Astrocyte of the cerebellum (primary cell): ENCODE measurements at regions not wholly inside any gene's neighbourhood (a gene's known extent, or its start where the extent isn't known, plus 50 kb on each side); places are given as distances from the start of the nearest gene placed in this dataset.

Experiments
- DNase-seq: peaks from one replicate; pipeline ENCODE4 v3.0.0-alpha.2; 2011; ENCODE audit warnings: low read depth
- H3K4me3 ChIP-seq: 2 replicates; pipeline ENCODE4 v1.5.1; 2011; ENCODE audit warnings: mild to moderate bottlenecking, low read depth, low read length, moderate library complexity
- in situ Hi-C: cut with HindIII; loops from 2 replicates; pipeline ENCODE4 v1.10.0; 2017; ENCODE audit warnings: low sequenced_read_pairs
- TF ChIP-seq, protein P1 (sequence below): IDR thresholded peaks from 2 replicates; pipeline ENCODE4 v1.5.1; 2012; ENCODE audit warnings: low read length, low read depth, moderate library complexity, mild to moderate bottlenecking; ENCODE audit errors: missing control alignments

DNA sequence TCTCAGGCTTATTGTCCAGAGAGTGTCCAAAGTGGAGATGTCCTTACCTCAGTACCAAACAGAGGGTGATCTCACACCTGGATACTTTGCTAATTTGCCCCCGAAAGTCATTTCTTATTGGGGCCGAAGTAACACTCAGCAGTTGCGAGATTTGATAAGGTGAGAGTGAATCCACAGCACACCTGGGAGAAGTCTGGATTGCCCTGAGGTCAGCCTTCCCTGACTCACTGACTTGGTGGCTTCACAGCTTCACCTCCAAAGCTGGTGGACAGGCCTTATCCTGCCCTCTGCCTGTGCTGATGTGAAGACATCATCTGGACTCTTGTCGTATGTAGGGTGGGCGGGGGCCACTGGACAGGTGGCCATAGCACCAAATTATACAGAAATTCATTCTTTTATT lies 101.9 kb upstream of the ARMC2 start:
- DNase-seq, result no peak
- no peak overlapping the region for H3K4me3 ChIP-seq
- TF ChIP-seq, protein P1, sequence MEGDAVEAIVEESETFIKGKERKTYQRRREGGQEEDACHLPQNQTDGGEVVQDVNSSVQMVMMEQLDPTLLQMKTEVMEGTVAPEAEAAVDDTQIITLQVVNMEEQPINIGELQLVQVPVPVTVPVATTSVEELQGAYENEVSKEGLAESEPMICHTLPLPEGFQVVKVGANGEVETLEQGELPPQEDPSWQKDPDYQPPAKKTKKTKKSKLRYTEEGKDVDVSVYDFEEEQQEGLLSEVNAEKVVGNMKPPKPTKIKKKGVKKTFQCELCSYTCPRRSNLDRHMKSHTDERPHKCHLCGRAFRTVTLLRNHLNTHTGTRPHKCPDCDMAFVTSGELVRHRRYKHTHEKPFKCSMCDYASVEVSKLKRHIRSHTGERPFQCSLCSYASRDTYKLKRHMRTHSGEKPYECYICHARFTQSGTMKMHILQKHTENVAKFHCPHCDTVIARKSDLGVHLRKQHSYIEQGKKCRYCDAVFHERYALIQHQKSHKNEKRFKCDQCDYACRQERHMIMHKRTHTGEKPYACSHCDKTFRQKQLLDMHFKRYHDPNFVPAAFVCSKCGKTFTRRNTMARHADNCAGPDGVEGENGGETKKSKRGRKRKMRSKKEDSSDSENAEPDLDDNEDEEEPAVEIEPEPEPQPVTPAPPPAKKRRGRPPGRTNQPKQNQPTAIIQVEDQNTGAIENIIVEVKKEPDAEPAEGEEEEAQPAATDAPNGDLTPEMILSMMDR, result no peak
- in situ Hi-C loops, result no loop called here

DNA sequence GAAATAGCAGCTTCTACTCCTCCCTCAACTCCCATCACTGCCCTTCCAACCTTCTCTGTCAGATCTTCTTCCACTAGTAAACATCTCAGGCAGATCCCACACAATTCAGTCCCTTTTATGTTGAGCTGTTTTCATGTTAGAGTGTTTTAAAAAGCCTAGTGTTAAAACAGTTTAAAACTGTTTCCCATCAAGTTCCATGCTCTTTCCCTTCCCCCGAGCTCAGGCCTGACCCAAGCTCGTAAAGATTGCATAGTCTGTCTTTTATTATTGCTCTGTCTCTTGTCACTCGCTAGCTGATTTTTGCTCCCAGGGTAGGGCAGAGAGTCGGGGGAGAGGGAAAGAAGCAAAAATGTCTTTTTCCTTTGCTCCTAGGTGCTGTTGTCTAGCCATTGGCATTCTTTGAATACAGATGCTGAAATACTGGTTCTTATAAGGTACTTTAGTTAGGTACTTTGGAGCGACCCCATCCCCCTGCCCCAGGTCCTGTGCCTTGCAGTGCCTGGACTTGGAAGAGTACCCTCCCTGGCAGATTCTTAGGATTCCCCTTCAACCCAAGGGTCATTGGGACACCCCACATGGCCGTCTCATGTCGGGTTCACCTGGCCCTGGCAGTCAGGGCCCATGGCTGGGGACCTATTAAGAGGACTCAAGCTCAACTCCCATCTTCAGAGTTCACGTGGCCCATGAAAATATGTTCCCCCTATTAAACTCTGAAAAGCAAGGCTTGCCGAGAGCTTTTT lies 101.2 kb upstream of the ARMC2 start:
- no peak overlapping the region for H3K4me3 ChIP-seq
- TF ChIP-seq, protein P1, result no peak
- no peak for DNase-seq
- in situ Hi-C loops, result no loop called here

DNA sequence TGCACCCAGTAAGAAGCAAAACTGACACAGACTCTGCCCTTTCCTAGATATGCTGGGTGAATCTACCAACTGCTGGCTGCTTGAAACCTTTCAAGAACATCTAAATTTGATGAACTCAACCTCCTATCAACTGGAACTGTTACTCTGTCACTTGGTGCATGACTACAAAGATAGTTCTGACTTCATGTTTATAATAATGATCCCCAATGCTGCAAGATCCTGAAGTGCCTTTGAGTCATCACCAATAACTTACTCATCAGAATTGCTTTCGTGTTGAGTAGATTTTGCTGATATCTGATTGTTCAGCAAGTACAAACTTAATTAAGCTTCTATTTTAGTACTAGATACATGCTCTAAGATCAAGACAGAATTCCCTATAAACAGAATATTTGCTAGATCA lies 100.2 kb upstream of the ARMC2 start:
- DNase-seq, result no peak
- in situ Hi-C loops, result no loop called here
- no peak overlapping the region for H3K4me3 ChIP-seq
- TF ChIP-seq, protein P1, result no peak

DNA sequence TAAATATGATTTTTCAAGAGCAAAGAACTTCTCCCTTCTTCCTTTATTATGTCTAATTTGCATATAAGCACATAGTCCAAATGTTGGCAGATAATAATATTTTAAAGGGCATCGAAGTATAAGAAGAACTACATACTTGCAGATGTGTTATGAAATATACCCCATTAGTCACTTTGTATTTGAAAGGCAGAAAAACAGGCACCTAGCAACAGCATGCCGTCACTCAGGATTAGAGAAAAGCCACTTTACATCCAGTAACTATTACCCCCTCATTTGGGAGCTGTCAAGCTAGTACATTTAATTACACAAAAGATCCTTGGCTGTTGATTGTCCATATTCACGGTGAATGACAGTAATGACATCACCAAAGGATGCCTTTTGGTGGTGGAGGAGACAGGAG lies 99.3 kb upstream of the ARMC2 start:
- in situ Hi-C loops, result no loop called here
- DNase-seq, result no peak
- H3K4me3 ChIP-seq, result no peak overlapping the region
- TF ChIP-seq, protein P1, result no peak

DNA sequence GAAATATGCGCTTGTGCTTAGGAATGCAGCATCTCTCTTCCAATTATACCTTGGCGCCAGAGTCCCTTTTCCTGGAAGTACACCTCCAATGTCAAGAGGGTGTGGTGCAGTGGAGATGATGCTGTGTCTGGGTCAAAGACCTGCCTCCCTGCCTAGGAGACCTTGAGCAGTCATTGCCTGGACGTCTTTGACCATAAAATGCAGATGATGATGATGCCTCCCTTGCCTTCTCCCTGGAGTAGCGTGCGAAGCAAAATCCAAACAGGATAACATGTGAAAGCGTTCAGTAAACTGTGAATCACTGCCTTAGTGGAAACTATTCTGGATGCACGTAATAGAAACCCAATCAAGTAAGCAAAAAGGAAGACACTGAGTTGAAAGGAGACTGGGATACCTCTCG lies 97.4 kb upstream of the ARMC2 start:
- TF ChIP-seq, protein P1, result no peak
- in situ Hi-C loops, result no loop called here
- H3K4me3 ChIP-seq, result no peak overlapping the region
- no peak for DNase-seq

DNA sequence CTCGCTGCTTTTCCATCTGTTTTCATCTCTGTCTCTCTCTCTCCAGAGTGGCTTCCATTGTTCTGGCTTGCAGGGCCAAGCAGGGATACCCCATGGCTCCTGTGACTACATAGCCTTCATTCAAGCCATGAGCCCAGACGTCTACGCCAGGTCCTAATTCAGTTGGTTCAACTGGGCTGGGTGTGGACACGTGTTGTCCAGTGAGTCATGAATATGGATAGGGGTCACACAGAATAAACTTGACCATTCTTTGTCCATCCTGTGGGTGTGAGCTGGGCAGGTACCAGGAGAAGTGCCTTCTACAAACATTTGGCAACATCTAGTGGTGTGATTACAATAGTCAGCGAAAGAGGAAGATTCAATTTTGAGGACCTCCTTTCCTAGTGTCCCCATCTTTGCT lies 96.9 kb upstream of the ARMC2 start:
- in situ Hi-C loops, result no loop called here
- DNase-seq, result no peak
- TF ChIP-seq, protein P1, result no peak
- no peak overlapping the region for H3K4me3 ChIP-seq
